ENCODE measurements at regions not wholly inside any gene's neighbourhood (a gene's known extent, or its start where the extent isn't known, plus 50 kb on each side); places are given as distances from the start of the nearest gene placed in this dataset.
"Not testable (repeated sequence)": the region's sequence is repeated elsewhere in the genome, so short reads cannot be mapped to it uniquely, and the experiment has no call there.

DNA sequence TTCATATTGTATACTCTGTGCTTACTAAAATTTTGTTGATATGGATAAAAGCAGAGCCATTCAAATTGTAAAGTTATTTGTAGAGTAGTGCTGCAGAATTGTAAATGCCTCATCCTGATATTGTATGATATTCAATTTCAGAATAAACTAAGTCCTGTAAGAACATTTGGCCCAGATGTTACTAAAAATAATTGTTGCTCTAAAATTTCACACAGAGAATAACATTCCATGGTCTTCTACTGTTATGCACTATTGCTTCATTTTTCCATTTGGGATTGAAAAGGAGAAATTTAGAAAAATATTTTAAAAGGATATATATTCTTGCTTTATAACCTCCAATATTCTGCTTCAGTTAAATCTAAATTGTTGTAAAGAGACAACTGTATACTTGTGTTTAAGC is 195.6 kb downstream of the LARP7 start:
- Histone ChIP-seq H3K36me3 (replicated peaks in 1 of 2) (no peaks in the 10 kb centered on the region), H3K9me3 (replicated peaks in 1 of 3) (no peaks in the 10 kb centered on the region), H3K4me3 (no peak overlapping the region), H3K27ac (no peak overlapping the region), H3K27me3 (no peaks in the 10 kb centered on the region), H3K4me1 (replicated peaks in 1 of 2) (no peaks in the 10 kb centered on the region)
- TF ChIP-seq POLR2A (IDR thresholded peaks at IDR 0.05) (no peak), CTCF (IDR thresholded peaks at IDR 0.05) (no peak)
- intact Hi-C loops (cut with DNase I) = no loop called here
- DNase-seq = no peak

GRCh38 chr4:112836895-112837294 is 200.0 kb downstream of the LARP7 start:
- 0 to 71% (median 27%) methylated on average over 1 of the region's 1 CpG for WGBS, 4 donors
- H3K27me3 ChIP-seq = no peaks in the 10 kb centered on the region
- intact Hi-C loops (cut with DNase I) = no loop called here
- H3K4me1 ChIP-seq (replicated peaks in 1 of 2) = no peaks in the 10 kb centered on the region
- H3K27ac ChIP-seq = no peak overlapping the region
- no peak for DNase-seq
- TF ChIP-seq POLR2A (IDR thresholded peaks at IDR 0.05) (no peak), CTCF (IDR thresholded peaks at IDR 0.05) (no peak)
- no peaks in the 10 kb centered on the region for H3K36me3 ChIP-seq (replicated peaks in 1 of 2)
- no peaks in the 10 kb centered on the region for H3K9me3 ChIP-seq (replicated peaks in 1 of 3)
- H3K4me3 ChIP-seq = no peak overlapping the region

GRCh38 chr4:112838015-112838414 is 201.1 kb downstream of the LARP7 start:
- intact Hi-C loops (cut with DNase I); H3K27me3 ChIP-seq; H3K9me3 ChIP-seq (replicated peaks in 1 of 3); H3K4me1 ChIP-seq (replicated peaks in 1 of 2); H3K27ac ChIP-seq; DNase-seq; H3K4me3 ChIP-seq; H3K36me3 ChIP-seq (replicated peaks in 1 of 2): not testable (repeated sequence)
- WGBS, 4 donors = 44 to 70% (median 63%) methylated on average over 1 of the region's 1 CpG

- intact Hi-C loops (cut with DNase I) = no loop called here
- Histone ChIP-seq H3K4me3 (no peak overlapping the region), H3K4me1 (replicated peaks in 1 of 2) (no peaks in the 10 kb centered on the region), H3K9me3 (replicated peaks in 1 of 3) (no peaks in the 10 kb centered on the region), H3K36me3 (replicated peaks in 1 of 2) (no peaks in the 10 kb centered on the region), H3K27ac (no peak overlapping the region), H3K27me3 (no peaks in the 10 kb centered on the region)
- DNase-seq = no peak
- TF ChIP-seq POLR2A (IDR thresholded peaks at IDR 0.05) (no peak), CTCF (IDR thresholded peaks at IDR 0.05) (no peak)
Observed at GRCh38 chr4:112840061-112840460, 203.1 kb downstream of the LARP7 start.

- DNase-seq = no peak
- H3K27ac ChIP-seq = no peak overlapping the region
- WGBS, 4 donors = 84 to 93% (median 91%) methylated on average over 1 of the region's 1 CpG
- H3K4me1 ChIP-seq (replicated peaks in 1 of 2) = no peaks in the 10 kb centered on the region
- no peaks in the 10 kb centered on the region for H3K27me3 ChIP-seq
- no peak overlapping the region for H3K4me3 ChIP-seq
- TF ChIP-seq POLR2A (IDR thresholded peaks at IDR 0.05) = no peak
- no peak for TF ChIP-seq CTCF (IDR thresholded peaks at IDR 0.05)
- no peaks in the 10 kb centered on the region for H3K9me3 ChIP-seq (replicated peaks in 1 of 3)
- intact Hi-C loops (cut with DNase I) = no loop called here
- H3K36me3 ChIP-seq (replicated peaks in 1 of 2) = no peaks in the 10 kb centered on the region
Observed at GRCh38 chr4:112840619-112841018, 203.7 kb downstream of the LARP7 start.

Measured in adrenal gland (tissue), 9 donors.